Neural crest cell (in vitro differentiated cells): ENCODE measurements at regions not wholly inside any gene's neighbourhood (a gene's known extent, or its start where the extent isn't known, plus 50 kb on each side); places are given as distances from the start of the nearest gene placed in this dataset.
A peak's percentile ranks its signal among the peaks of the same experiment; 100 is the strongest.

ENCODE experiments used
- DNase-seq: peaks from one replicate; pipeline ENCODE4 v3.0.0; 2021; ENCODE audit warnings: low read depth, mixed read lengths, low spot score
- H3K27ac Mint-ChIP-seq: one replicate; pipeline ENCODE4 v1.8.0; 2021; ENCODE audit warnings: mild to moderate bottlenecking, mixed read lengths; ENCODE audit not compliant: unreplicated experiment
- H3K27me3 Mint-ChIP-seq: 2 replicates; pipeline ENCODE4 v1.8.0; 2021; ENCODE audit warnings: low read depth, mild to moderate bottlenecking, mixed read lengths
- H3K36me3 Mint-ChIP-seq: 2 replicates; pipeline ENCODE4 v1.8.0; 2021; ENCODE audit warnings: low read depth, mild to moderate bottlenecking, mixed read lengths
- H3K4me1 Mint-ChIP-seq: 2 replicates; pipeline ENCODE4 v1.8.0; 2021; ENCODE audit warnings: mixed read lengths
- H3K4me3 Mint-ChIP-seq: one replicate; pipeline ENCODE4 v1.8.0; 2021; ENCODE audit warnings: mild to moderate bottlenecking, mixed read lengths
- H3K9me3 Mint-ChIP-seq: 2 replicates; pipeline ENCODE4 v1.8.0; 2021; ENCODE audit warnings: mixed read lengths
- TF ChIP-seq, protein P1 (sequence below): fragments of 200-600 bp; sonication (generic); conservative IDR thresholded peaks from 2 replicates; pipeline ENCODE4 v1.5.0; 2021; ENCODE audit warnings: antibody characterized with exemption, mild to moderate bottlenecking

DNA sequence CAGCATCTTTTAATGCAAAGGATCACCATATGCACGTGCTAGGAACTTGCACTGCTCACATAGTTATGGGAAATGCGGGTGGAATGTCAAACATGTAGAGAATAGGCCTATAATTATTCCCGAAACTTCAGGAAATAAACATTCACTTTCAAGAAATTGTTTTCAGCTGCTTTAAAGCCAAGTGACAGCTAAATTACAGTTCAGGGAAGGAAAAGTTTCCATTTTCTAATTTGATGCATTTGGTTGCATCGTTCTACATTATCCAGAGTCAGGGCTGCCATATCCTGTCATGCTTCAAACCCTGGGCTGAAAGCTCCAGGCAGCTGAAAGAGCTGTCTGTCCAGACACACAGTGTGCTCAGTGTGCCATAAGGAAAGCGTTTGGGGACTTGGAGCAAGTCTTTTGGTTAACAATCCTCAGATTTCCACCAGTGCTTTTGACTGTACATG lies 518.1 kb downstream of the CSNK1G3 start:
- Mint-ChIP-seq H3K27ac (peak overlapping the region; percentile 31), H3K4me3 (no peak overlapping the region), H3K36me3 (no peaks in the 10 kb centered on the region), H3K9me3 (peaks cover 4% of the 10 kb centered on the region), H3K4me1 (peaks cover 47% of the 10 kb centered on the region), H3K27me3 (no peaks in the 10 kb centered on the region)
- TF ChIP-seq, protein P1, sequence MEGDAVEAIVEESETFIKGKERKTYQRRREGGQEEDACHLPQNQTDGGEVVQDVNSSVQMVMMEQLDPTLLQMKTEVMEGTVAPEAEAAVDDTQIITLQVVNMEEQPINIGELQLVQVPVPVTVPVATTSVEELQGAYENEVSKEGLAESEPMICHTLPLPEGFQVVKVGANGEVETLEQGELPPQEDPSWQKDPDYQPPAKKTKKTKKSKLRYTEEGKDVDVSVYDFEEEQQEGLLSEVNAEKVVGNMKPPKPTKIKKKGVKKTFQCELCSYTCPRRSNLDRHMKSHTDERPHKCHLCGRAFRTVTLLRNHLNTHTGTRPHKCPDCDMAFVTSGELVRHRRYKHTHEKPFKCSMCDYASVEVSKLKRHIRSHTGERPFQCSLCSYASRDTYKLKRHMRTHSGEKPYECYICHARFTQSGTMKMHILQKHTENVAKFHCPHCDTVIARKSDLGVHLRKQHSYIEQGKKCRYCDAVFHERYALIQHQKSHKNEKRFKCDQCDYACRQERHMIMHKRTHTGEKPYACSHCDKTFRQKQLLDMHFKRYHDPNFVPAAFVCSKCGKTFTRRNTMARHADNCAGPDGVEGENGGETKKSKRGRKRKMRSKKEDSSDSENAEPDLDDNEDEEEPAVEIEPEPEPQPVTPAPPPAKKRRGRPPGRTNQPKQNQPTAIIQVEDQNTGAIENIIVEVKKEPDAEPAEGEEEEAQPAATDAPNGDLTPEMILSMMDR = no peak
- DNase-seq = no peak

DNA sequence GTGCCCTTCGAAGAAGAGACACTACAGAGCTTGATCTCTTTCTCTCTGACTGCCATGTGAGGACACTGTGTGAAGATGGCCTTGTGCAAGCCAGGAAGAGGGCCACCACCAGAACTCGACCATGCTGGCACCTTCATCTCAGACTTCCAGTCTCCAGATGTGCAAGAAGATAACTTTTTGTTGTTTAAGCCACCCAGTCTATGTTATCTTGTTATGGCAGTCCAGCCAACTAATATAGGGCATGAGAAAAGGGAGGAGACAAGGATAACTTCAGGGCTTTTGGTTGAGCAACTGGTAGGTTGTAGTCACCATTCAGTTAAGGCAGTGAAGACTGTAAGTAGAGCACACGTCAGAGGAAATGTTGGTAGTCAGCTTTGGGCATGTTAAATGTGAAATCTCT lies 515.5 kb downstream of the CSNK1G3 start:
- no peaks in the 10 kb centered on the region for H3K27me3 Mint-ChIP-seq
- peaks cover 46% of the 10 kb centered on the region for H3K4me1 Mint-ChIP-seq
- TF ChIP-seq, protein P1 = no peak
- H3K27ac Mint-ChIP-seq = no peak overlapping the region
- no peak overlapping the region for H3K4me3 Mint-ChIP-seq
- H3K36me3 Mint-ChIP-seq = no peaks in the 10 kb centered on the region
- peaks cover 4% of the 10 kb centered on the region for H3K9me3 Mint-ChIP-seq
- no peak for DNase-seq

DNA sequence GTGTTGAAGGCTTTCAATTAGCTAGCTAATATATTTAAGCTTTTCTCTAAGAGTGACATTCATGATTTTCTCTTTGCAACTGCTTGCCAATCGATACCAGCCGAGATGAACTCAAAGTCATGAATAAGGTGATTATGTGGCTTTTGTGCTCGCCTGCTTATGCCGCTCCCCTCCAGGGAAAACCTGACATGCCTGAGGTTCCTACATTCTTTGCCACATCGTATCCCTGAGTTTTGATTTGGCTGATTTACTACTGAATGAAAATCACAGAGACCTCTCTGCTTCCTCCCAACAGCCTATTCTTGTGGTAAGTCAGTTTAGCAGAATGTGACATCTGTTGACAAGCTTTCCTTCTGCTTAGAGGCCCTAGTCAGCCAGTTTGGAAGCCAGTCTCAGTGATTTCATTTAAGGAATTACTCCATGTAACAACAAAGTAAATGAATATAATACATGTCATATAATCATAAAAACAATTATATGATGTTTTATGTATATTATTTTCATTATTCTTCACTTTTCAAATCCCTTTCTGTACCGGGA lies 513.4 kb downstream of the CSNK1G3 start:
- H3K27ac Mint-ChIP-seq = peak overlapping the region; percentile 51
- no peaks in the 10 kb centered on the region for H3K27me3 Mint-ChIP-seq
- no peak for DNase-seq
- peak overlapping the region; percentile 14 for H3K4me3 Mint-ChIP-seq
- peaks cover 42% of the 10 kb centered on the region for H3K4me1 Mint-ChIP-seq
- H3K36me3 Mint-ChIP-seq = no peaks in the 10 kb centered on the region
- H3K9me3 Mint-ChIP-seq = peaks cover 9% of the 10 kb centered on the region
- TF ChIP-seq, protein P1 = no peak

DNA sequence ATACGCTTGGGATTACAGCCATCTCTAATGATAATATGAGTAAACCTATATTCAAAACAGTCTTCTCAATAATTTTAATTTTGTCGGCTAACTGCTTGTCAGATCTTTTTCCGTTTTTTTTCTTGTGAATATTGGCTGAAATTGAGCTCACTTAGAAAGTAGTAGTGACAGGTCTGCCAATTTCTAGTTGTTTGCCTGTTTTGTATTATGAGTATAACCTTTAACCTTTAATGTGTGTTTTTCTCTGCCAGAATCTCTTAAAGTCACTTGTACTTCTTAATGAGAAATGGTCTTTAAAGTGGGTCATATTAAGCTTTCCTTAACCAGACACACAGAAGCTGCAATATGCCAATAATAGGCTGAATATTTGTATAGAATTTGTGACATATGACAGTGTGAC lies 511.0 kb downstream of the CSNK1G3 start:
- H3K36me3 Mint-ChIP-seq = peaks cover 9% of the 10 kb centered on the region
- H3K27ac Mint-ChIP-seq = no peak overlapping the region

DNA sequence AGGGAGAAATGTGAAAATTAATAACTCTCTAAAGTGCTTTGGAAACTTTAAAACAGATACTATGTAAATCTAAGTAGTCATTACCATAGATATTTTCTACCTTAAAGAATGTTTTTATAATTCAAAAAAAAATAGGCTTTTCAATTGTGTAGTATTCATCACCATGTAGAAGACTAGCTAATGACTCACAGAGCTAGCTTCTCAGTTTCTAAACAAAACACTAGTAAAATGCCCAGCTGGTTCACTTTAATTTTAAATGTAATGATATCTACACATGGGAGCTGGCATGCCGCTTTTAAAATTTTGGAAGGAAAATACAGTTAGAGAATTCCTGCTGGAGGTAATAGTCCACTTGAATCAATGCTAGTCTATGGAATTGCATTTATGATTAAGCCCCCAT lies 509.8 kb downstream of the CSNK1G3 start:
- no peak overlapping the region for H3K27ac Mint-ChIP-seq
- H3K4me1 Mint-ChIP-seq = peaks cover 32% of the 10 kb centered on the region
- H3K9me3 Mint-ChIP-seq = peaks cover 12% of the 10 kb centered on the region
- H3K4me3 Mint-ChIP-seq = no peak overlapping the region
- H3K36me3 Mint-ChIP-seq = peaks cover 9% of the 10 kb centered on the region
- TF ChIP-seq, protein P1 = no peak
- no peak for DNase-seq
- no peaks in the 10 kb centered on the region for H3K27me3 Mint-ChIP-seq

More for the DNA sequence above, 511.0 kb downstream of the CSNK1G3 start:
- no peak for DNase-seq
- peaks cover 14% of the 10 kb centered on the region for H3K9me3 Mint-ChIP-seq
- H3K27me3 Mint-ChIP-seq = no peaks in the 10 kb centered on the region
- TF ChIP-seq, protein P1 = no peak
- peaks cover 32% of the 10 kb centered on the region for H3K4me1 Mint-ChIP-seq
- no peak overlapping the region for H3K4me3 Mint-ChIP-seq
